ENCODE measurements at regions not wholly inside any gene's neighbourhood (a gene's known extent, or its start where the extent isn't known, plus 50 kb on each side); places are given as distances from the start of the nearest gene placed in this dataset.

GRCh38 chr5:86118542-86118941, 499.2 kb upstream of the COX7C start:
- H3K36me3 Mint-ChIP-seq (ENCODE audit: insufficient read depth) = no peaks in the 10 kb centered on the region
- H3K4me1 Mint-ChIP-seq (ENCODE audit: low read depth) = no peaks in the 10 kb centered on the region
- no peak overlapping the region for H3K27ac Mint-ChIP-seq
- DNase-seq (ENCODE audit: low spot score, unreplicated experiment) = no peak
- H3K27me3 Mint-ChIP-seq = no peaks in the 10 kb centered on the region
- TF ChIP-seq, protein P1, sequence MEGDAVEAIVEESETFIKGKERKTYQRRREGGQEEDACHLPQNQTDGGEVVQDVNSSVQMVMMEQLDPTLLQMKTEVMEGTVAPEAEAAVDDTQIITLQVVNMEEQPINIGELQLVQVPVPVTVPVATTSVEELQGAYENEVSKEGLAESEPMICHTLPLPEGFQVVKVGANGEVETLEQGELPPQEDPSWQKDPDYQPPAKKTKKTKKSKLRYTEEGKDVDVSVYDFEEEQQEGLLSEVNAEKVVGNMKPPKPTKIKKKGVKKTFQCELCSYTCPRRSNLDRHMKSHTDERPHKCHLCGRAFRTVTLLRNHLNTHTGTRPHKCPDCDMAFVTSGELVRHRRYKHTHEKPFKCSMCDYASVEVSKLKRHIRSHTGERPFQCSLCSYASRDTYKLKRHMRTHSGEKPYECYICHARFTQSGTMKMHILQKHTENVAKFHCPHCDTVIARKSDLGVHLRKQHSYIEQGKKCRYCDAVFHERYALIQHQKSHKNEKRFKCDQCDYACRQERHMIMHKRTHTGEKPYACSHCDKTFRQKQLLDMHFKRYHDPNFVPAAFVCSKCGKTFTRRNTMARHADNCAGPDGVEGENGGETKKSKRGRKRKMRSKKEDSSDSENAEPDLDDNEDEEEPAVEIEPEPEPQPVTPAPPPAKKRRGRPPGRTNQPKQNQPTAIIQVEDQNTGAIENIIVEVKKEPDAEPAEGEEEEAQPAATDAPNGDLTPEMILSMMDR (IDR thresholded peaks at IDR 0.05; ENCODE audit: unreplicated experiment) = peak; percentile 47
- peaks cover 4% of the 10 kb centered on the region for H3K9me3 Mint-ChIP-seq (ENCODE audit: low read depth)
- no peak overlapping the region for H3K4me3 Mint-ChIP-seq (ENCODE audit: low read depth)

GRCh38 chr5:86124333-86124732, 493.4 kb upstream of the COX7C start:
- TF ChIP-seq, protein P1 (IDR thresholded peaks at IDR 0.05; ENCODE audit: unreplicated experiment) = no peak
- no peak for DNase-seq (ENCODE audit: low spot score, unreplicated experiment)
- H3K27me3 Mint-ChIP-seq = no peaks in the 10 kb centered on the region
- no peak overlapping the region for H3K27ac Mint-ChIP-seq
- peaks cover 5% of the 10 kb centered on the region for H3K4me1 Mint-ChIP-seq (ENCODE audit: low read depth)
- H3K4me3 Mint-ChIP-seq (ENCODE audit: low read depth) = no peak overlapping the region
- H3K9me3 Mint-ChIP-seq (ENCODE audit: low read depth) = peaks cover 4% of the 10 kb centered on the region
- H3K36me3 Mint-ChIP-seq (ENCODE audit: insufficient read depth) = no peaks in the 10 kb centered on the region

GRCh38 chr5:86125731-86126601, 491.8 kb upstream of the COX7C start:
- H3K9me3 Mint-ChIP-seq (ENCODE audit: low read depth) = no peaks in the 10 kb centered on the region
- DNase-seq (ENCODE audit: low spot score, unreplicated experiment) = no peak
- TF ChIP-seq, protein P1 (IDR thresholded peaks at IDR 0.05; ENCODE audit: unreplicated experiment) = no peak
- H3K27ac Mint-ChIP-seq = no peak overlapping the region
- H3K4me3 Mint-ChIP-seq (ENCODE audit: low read depth) = no peak overlapping the region
- no peaks in the 10 kb centered on the region for H3K27me3 Mint-ChIP-seq
- H3K36me3 Mint-ChIP-seq (ENCODE audit: insufficient read depth) = no peaks in the 10 kb centered on the region
- H3K4me1 Mint-ChIP-seq (ENCODE audit: low read depth) = peaks cover 5% of the 10 kb centered on the region

DNA sequence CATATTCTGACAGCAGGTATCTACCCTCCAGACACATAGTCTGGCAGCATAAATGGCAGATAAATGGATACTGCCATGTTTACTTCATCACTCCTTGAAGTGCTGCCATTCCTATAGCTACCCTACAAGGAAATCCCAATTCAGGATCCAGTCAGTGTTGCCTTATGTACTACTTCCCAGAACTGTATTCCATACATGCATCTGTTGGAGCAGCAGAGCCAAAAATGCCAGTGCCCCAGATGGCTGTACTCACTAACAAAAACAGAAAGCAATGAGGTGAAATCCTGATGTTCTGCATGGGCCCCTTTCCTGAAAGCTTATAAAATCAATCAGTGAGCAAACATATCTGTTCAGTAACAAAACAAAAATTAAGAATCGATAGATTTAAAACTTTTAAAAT, 490.0 kb upstream of the COX7C start:
- no peak overlapping the region for H3K4me3 Mint-ChIP-seq (ENCODE audit: low read depth)
- peaks cover 5% of the 10 kb centered on the region for H3K4me1 Mint-ChIP-seq (ENCODE audit: low read depth)
- H3K9me3 Mint-ChIP-seq (ENCODE audit: low read depth) = no peaks in the 10 kb centered on the region
- H3K27me3 Mint-ChIP-seq = no peaks in the 10 kb centered on the region
- TF ChIP-seq, protein P1 (IDR thresholded peaks at IDR 0.05; ENCODE audit: unreplicated experiment) = no peak
- H3K27ac Mint-ChIP-seq = no peak overlapping the region
- no peak for DNase-seq (ENCODE audit: low spot score, unreplicated experiment)
- no peaks in the 10 kb centered on the region for H3K36me3 Mint-ChIP-seq (ENCODE audit: insufficient read depth)

GRCh38 chr5:86129009-86129408, 488.7 kb upstream of the COX7C start:
- H3K36me3 Mint-ChIP-seq (ENCODE audit: insufficient read depth) = no peaks in the 10 kb centered on the region
- TF ChIP-seq, protein P1 (IDR thresholded peaks at IDR 0.05; ENCODE audit: unreplicated experiment) = no peak
- no peak overlapping the region for H3K4me3 Mint-ChIP-seq (ENCODE audit: low read depth)
- peaks cover 5% of the 10 kb centered on the region for H3K4me1 Mint-ChIP-seq (ENCODE audit: low read depth)
- no peak overlapping the region for H3K27ac Mint-ChIP-seq
- DNase-seq (ENCODE audit: low spot score, unreplicated experiment) = no peak
- H3K27me3 Mint-ChIP-seq = no peaks in the 10 kb centered on the region
- no peaks in the 10 kb centered on the region for H3K9me3 Mint-ChIP-seq (ENCODE audit: low read depth)

All from progenitor cell of endocrine pancreas (in vitro differentiated cells).